Kasumi-1 (cell line): ENCODE measurements at regions not wholly inside any gene's neighbourhood (a gene's known extent, or its start where the extent isn't known, plus 50 kb on each side); places are given as distances from the start of the nearest gene placed in this dataset.
"Not testable (repeated sequence)": the region's sequence is repeated elsewhere in the genome, so short reads cannot be mapped to it uniquely, and the experiment has no call there.

Source experiments
- DNase-seq, 2 experiments: peaks; one replicate each; lab custom pipeline; 2025; lab: John Stamatoyannopoulos, UW

DNA sequence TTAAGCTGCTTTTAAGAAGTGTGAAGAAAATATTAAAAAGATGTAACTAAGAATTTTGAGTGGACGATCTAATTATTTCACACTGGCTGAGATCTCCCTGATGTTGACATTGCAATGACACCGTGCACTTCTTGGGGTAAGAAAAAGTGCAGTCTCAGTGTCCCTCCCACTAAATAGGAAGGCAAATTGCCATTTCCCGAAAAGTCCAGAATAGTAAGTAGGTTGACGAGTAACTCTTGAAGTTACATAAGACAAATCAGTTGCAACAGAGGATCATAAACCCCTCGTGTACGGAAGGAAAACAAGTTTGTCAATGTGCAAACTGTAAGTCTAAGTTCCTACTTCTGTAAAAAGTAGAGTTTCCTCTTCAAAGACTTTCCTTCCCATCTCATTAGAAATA is 336.2 kb downstream of the CACNA1B start:
- DNase-seq: peak in 1 of 2 experiments; percentile 19

DNA sequence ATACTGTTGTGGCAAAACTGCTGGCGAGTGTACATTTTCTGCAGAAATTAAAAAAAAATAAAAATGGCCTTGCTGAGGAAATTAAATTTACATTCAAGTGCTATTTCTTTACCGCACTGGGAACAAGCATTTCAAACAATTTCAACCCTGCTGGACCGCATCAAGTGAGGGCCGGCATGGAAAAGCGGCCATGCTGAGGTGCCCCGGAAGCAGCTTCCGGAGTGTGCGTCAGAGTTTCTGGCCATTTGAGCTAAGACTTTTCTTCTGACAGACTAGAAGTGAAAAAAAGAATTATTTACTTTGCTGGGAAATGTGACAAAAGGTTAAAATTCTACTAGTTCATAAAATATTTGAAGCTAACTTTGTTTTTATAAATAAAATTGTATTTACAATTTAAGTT is 337.0 kb downstream of the CACNA1B start:
- DNase-seq: not testable (repeated sequence)

DNA sequence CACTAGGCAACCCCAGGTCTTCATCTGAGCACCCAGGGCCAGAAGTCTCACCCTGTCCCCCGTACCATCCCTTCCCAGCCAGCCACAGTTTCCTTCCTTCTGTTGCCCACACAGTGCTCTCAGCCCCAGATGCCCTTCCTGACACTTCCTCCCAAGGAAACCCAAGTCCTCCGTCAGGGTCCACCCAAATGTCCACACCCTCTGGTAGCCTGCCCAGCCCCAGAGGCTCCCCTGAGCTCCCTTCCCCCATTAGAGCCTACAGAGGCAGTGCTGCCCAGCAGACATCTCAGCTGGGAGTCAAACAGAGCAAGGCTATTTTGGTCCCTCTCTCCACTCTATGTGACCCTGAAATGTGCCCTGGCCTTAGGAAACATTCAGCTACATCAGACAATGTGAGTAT is 338.0 kb downstream of the CACNA1B start:
- DNase-seq: not testable (repeated sequence)

DNA sequence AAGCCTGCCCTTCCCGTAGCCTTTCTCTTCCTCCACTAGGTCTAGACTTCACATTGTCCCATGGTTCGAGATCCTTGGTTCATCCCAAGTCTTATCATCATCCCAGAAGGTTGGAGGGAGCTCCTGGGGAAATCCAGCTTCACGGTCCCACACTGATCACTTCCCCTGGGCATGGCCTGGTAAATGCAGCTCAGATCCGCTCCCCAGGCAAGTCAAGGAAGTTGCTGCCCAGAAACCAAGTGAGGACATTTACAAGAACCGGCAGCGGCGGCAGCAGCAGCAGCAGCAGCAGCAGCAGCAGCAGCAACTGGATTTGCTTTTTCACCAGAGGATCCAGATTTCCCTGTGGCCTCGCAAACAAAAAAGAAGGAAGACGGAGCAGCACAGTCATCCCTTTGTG is 339.2 kb downstream of the CACNA1B start:
- DNase-seq: not testable (repeated sequence)

DNA sequence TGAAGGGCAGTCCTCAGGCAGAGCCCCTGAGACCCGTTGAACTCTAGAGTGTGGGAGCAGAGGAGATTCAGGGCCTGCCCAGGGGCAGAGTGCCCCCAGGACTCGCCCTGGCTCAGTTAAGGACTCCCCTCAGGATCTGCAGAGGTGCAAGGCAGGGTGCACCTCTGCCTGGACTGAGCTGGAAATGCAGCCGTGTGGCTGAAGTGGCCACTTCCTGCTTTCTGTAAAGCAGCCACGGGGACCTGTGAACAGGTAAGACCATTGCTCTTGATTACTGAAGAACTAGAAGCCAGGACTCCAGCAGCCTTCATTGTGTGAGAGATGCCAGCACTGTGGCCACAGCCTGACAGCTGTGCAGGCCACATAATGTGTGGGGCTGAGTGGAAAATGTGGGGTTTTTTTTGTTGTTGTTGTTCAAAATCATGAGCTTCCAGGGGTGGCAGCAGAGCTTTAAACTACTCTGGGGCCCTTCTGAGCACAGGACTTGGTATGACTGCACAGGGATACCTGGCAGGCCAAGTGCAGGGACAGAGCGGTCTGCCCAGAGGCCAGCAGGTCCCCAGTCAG is 339.8 kb downstream of the CACNA1B start:
- DNase-seq: not testable (repeated sequence)

DNA sequence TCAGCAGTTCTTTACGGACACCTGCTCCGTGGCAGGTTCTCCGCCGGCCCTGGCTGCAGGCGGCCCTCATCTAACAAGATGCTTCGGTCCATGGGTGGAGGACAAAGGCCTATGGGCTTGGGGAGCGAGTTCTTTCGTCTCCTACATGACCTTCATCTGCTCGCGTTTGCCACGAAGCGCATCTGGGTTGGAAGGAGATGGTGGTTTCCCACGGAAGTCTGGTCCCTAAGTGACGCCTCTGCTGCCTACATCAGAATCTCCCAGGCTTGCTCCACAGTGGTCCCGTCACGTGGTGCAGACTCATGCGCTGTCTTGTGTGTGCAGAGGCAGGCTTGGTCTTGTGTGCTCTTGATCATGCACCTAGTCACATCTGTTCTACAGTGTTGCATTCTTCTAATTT is 341.7 kb downstream of the CACNA1B start:
- DNase-seq: not testable (repeated sequence)

DNA sequence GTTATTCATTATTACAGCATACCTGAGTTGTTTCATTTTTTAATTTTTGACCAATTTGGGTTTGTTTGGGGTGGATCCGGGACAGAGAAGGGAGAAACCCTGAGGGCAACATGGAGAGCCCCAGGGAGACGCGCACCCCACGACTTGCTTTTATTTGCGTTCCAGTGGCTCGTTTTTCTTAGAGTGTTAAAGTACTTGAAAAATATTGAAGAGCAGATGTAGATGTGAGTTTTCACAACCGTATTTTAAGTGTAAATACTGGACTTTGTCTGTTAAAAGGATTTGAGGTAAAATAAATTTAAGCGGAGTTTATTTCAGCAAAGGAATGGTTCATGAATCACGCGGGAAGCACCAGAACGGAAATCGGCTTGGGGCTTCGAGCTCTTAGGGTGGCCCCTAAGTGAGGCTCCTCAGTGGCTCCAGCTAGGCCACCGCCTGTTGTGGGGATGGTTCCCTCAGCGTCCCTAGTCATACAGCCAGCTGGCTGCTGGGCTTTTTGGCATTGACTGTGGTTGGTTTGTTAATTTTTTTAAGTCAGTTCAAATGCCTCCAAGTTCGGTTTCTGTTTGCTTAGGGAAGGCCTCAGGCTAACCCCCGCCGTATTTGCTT is 344.0 kb downstream of the CACNA1B start:
- not testable (repeated sequence) for DNase-seq

DNA sequence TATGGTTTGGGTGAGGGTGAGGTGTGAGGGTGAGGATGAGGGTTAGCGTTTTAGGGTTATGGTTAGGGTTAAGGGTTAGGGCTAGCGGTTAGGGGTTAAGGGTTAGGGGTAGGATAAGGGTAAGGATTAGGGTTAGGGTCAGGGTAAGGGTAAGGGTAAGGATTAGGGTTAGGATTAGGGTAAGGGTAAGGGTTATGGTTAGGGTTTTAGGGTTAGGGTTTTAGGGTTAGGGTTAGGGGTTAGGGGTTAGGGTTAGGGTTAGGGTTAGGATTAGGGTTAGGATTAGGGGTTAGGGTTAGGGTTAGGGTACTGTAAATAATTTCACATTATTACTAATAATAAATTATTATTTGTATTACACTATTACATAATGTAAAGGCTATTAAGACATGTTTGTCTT is 359.5 kb downstream of the CACNA1B start:
- not testable (repeated sequence) for DNase-seq

DNA sequence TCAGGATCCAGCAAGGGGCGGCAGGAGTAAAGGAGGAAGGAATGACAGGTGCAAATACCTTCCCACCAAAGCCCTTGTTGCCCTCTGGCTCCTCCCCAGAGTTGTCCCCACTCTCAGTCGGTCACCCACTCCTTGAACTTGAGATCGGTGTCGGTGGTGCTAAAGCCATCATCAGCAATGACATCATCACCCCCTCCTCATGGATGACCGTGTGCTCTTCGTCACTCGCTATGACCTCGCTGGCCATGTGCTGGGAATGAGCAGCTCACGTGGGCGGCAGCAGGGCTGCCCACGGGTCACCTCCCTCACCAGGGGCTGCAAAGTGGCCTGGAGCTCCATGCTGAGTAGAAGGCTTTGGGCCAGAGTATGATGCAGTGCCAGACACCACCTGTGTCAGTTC is 405.3 kb downstream of the CACNA1B start:
- DNase-seq: not testable (repeated sequence)
